ENCODE measurements at regions not wholly inside any gene's neighbourhood (a gene's known extent, or its start where the extent isn't known, plus 50 kb on each side); places are given as distances from the start of the nearest gene placed in this dataset.

- TF ChIP-seq CTCF (IDR thresholded peaks at IDR 0.05; ENCODE audit: low read depth, low read length), result no peak
- no peak for DNase-seq (ENCODE audit: extremely low read depth, low read depth)
Observed at GRCh38 chr9:2288309-2288708, 273.2 kb downstream of the SMARCA2 start.

- no peak for TF ChIP-seq CTCF (IDR thresholded peaks at IDR 0.05; ENCODE audit: low read depth, low read length)
- DNase-seq (ENCODE audit: extremely low read depth, low read depth), result no peak
Observed at GRCh38 chr9:2289263-2289662, 274.1 kb downstream of the SMARCA2 start.

- TF ChIP-seq CTCF (IDR thresholded peaks at IDR 0.05; ENCODE audit: low read depth, low read length), result no peak
- DNase-seq (ENCODE audit: extremely low read depth, low read depth), result no peak
Observed at GRCh38 chr9:2290382-2290781, 275.2 kb downstream of the SMARCA2 start.

- no peak for TF ChIP-seq CTCF (IDR thresholded peaks at IDR 0.05; ENCODE audit: low read depth, low read length)
- no peak for DNase-seq (ENCODE audit: extremely low read depth, low read depth)
Observed at GRCh38 chr9:2291980-2292704, 277.0 kb downstream of the SMARCA2 start.

GRCh38 chr9:2292733-2293132 is 277.6 kb downstream of the SMARCA2 start:
- TF ChIP-seq CTCF (IDR thresholded peaks at IDR 0.05; ENCODE audit: low read depth, low read length), result no peak
- no peak for DNase-seq (ENCODE audit: extremely low read depth, low read depth)

GRCh38 chr9:2297771-2298170 is 282.6 kb downstream of the SMARCA2 start:
- no peak for DNase-seq (ENCODE audit: extremely low read depth, low read depth)

GRCh38 chr9:2298217-2298616 is 283.1 kb downstream of the SMARCA2 start:
- no peak for DNase-seq (ENCODE audit: extremely low read depth, low read depth)
- TF ChIP-seq CTCF (IDR thresholded peaks at IDR 0.05; ENCODE audit: low read depth, low read length), result no peak

More at GRCh38 chr9:2297771-2298170, 282.6 kb downstream of the SMARCA2 start:
- TF ChIP-seq CTCF (IDR thresholded peaks at IDR 0.05; ENCODE audit: low read depth, low read length), result no peak
